ENCODE measurements at regions not wholly inside any gene's neighbourhood (a gene's known extent, or its start where the extent isn't known, plus 50 kb on each side); places are given as distances from the start of the nearest gene placed in this dataset.

- TF ChIP-seq, protein P1, sequence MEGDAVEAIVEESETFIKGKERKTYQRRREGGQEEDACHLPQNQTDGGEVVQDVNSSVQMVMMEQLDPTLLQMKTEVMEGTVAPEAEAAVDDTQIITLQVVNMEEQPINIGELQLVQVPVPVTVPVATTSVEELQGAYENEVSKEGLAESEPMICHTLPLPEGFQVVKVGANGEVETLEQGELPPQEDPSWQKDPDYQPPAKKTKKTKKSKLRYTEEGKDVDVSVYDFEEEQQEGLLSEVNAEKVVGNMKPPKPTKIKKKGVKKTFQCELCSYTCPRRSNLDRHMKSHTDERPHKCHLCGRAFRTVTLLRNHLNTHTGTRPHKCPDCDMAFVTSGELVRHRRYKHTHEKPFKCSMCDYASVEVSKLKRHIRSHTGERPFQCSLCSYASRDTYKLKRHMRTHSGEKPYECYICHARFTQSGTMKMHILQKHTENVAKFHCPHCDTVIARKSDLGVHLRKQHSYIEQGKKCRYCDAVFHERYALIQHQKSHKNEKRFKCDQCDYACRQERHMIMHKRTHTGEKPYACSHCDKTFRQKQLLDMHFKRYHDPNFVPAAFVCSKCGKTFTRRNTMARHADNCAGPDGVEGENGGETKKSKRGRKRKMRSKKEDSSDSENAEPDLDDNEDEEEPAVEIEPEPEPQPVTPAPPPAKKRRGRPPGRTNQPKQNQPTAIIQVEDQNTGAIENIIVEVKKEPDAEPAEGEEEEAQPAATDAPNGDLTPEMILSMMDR (IDR thresholded peaks at IDR 0.05) = no peak
- no peak for TF ChIP-seq POLR2A (IDR thresholded peaks at IDR 0.05)
- Histone ChIP-seq H3K27me3 (no peaks in the 10 kb centered on the region), H3K4me1 (peaks cover 32% of the 10 kb centered on the region), H3K36me3 (replicated peaks in 1 of 2; ENCODE audit: insufficient read depth in 1 of 2, low read depth in 2 of 2) (no peaks in the 10 kb centered on the region), H3K27ac (no peak overlapping the region), H3K9me3 (no peaks in the 10 kb centered on the region), H3K4me3 (no peak overlapping the region)
- whole genome bisulfite sequencing, 2 donors = 55 to 66% methylated on average over 5 to 7 of the region's 7 CpGs
- intact Hi-C loops (cut with DNase I) = no loop called here
- DNase-seq (peak in 2 of 4 donors; percentile 18 to 25), ATAC-seq (peak; percentile 19)
These were observed 121.6 kb upstream of the ERCC6L2 start for GRCh38 chr9:95753762-95754465.

GRCh38 chr9:95752129-95752731, 123.3 kb upstream of the ERCC6L2 start:
- DNase-seq (no peak), ATAC-seq (no peak)
- no peaks in the 10 kb centered on the region for H3K36me3 ChIP-seq (replicated peaks in 1 of 2; ENCODE audit: insufficient read depth in 1 of 2, low read depth in 2 of 2)
- H3K27ac ChIP-seq = no peak overlapping the region
- H3K27me3 ChIP-seq = no peaks in the 10 kb centered on the region
- WGBS, 2 donors = 31 to 63% methylated on average over 11 to 41 of the region's 41 CpGs
- intact Hi-C loops (cut with DNase I) = no loop called here
- H3K9me3 ChIP-seq = no peaks in the 10 kb centered on the region
- no peak overlapping the region for H3K4me3 ChIP-seq
- H3K4me1 ChIP-seq = peaks cover 27% of the 10 kb centered on the region
- TF ChIP-seq POLR2A (IDR thresholded peaks at IDR 0.05) = no peak
- TF ChIP-seq, protein P1 (IDR thresholded peaks at IDR 0.05) = no peak

DNA sequence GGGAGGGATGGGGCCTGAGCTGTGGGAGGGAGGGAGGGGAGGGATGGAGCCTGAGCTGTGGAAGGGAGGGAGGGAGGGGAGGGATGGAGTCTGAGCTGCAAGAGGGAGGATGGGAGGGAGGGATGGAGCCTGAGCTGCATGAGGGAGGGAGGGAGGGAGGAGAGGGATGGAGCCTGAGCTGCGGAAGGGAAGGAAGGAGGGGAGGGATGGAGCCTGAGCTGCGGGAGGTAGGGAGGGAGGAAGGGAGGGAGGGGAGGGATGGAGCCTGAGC, 124.0 kb upstream of the ERCC6L2 start:
- Histone ChIP-seq H3K36me3 (replicated peaks in 1 of 2; ENCODE audit: insufficient read depth in 1 of 2, low read depth in 2 of 2) (no peaks in the 10 kb centered on the region), H3K9me3 (no peaks in the 10 kb centered on the region), H3K4me3 (no peak overlapping the region), H3K27me3 (no peaks in the 10 kb centered on the region), H3K4me1 (peaks cover 24% of the 10 kb centered on the region), H3K27ac (no peak overlapping the region)
- no peak for ATAC-seq
- no peak for DNase-seq
- no peak for TF ChIP-seq POLR2A (IDR thresholded peaks at IDR 0.05)
- TF ChIP-seq, protein P1 (IDR thresholded peaks at IDR 0.05) = no peak
- 63% methylated on average over 2 of the region's 2 CpGs; no CpG with 5 or more reads in 1 of the 2 donors for WGBS, 2 donors
- intact Hi-C loops (cut with DNase I) = no loop called here

DNA sequence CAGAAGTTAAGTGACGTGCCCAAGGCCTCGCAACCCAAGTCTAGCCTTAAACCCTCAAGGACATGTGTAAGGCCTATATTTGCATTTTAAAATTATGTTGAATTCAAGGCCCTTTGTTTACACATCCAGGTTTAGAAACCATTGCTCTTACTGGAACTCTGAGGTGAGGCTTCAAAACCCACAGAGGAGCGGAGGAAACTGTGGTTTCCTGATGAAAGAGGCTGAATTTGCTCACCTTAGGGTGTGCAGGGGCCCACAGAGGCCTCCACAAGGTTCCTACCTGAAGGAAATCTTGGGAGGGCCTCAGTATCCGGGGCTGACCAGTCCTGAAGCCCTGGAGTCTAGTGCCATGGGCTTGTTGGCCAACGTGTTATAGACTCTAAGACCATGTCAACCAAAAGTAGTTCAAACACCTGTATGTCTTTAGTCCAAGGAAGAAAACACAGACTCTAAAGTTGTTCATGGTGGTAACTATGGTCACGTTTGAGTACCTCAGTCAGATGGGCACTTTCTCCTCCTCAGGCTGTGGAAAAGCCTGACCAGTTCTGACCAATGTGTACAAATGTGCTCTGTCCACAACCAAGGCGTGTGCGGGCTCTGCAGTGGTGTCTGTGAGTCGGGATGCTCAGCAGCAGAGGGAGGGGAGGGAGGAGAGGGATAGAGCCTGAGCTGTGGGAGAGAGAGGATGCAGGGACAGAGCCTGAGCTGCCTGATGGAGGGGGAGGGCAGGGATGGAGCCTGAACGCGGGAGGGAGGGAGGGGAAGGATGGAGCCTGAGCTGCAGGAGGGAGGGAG, 124.6 kb upstream of the ERCC6L2 start:
- TF ChIP-seq, protein P1 (IDR thresholded peaks at IDR 0.05) = no peak
- TF ChIP-seq POLR2A (IDR thresholded peaks at IDR 0.05) = no peak
- no peaks in the 10 kb centered on the region for H3K9me3 ChIP-seq
- DNase-seq (no peak), ATAC-seq (no peak)
- intact Hi-C loops (cut with DNase I) = no loop called here
- no peaks in the 10 kb centered on the region for H3K27me3 ChIP-seq
- H3K4me3 ChIP-seq = no peak overlapping the region
- H3K27ac ChIP-seq = no peak overlapping the region
- peaks cover 24% of the 10 kb centered on the region for H3K4me1 ChIP-seq
- WGBS, 2 donors = 68 to 74% methylated on average over 9 of the region's 11 CpGs
- H3K36me3 ChIP-seq (replicated peaks in 1 of 2; ENCODE audit: insufficient read depth in 1 of 2, low read depth in 2 of 2) = no peaks in the 10 kb centered on the region
